ENCODE measurements at regions not wholly inside any gene's neighbourhood (a gene's known extent, or its start where the extent isn't known, plus 50 kb on each side); places are given as distances from the start of the nearest gene placed in this dataset.

DNA sequence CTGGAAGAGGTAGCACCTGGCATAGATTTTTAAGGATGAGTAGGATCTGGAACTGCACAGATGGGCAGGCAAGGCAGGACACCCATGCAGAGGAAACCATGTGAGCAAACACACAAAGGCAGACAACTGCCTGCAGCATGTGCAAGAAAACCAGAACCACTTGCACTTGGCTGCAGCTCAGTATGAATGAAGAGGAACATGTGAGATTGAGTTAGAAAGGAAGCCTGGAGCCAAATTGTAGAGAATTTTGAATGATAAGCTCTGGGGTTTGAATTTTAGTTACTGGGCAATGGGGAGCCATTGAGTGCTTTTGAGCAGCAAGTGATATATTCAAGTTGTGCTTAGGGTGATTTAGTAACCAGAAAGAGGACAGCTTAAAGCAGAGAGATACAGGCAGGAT, 583.4 kb downstream of the SOX6 start:
- Histone ChIP-seq H3K36me3 (ENCODE audit: insufficient read depth) (no peaks in the 10 kb centered on the region), H2AFZ (no peak overlapping the region), H3K27ac (ENCODE audit: low read depth) (no peak overlapping the region), H3F3A (replicated peaks; ENCODE audit: low read depth) (no peaks in the 10 kb centered on the region), H3K4me2 (no peak overlapping the region), H3K4me1 (ENCODE audit: insufficient read depth) (no peaks in the 10 kb centered on the region), H3K9me2 (ENCODE audit: insufficient read depth) (0 out of 2 replicates have a peak, but pooled peaks cover 5% of the 10 kb centered on the region), H3K79me2 (replicated peaks; ENCODE audit: insufficient read depth) (no peaks in the 10 kb centered on the region), H4K20me1 (replicated peaks; ENCODE audit: insufficient read depth) (no peaks in the 10 kb centered on the region), H3K27me3 (ENCODE audit: insufficient read depth) (no peaks in the 10 kb centered on the region), H3K4me3 (no peak overlapping the region)
- H3K9me3 Mint-ChIP-seq, result no peaks in the 10 kb centered on the region; the same call in 2 of the 3 replicates
- ATAC-seq (no peak), DNase-seq (ENCODE audit: low spot score) (no peak)
- peaks cover 4% of the 10 kb centered on the region for H3K27me3 Mint-ChIP-seq (ENCODE audit: insufficient read depth, low read depth, poor library complexity)
- H3K4me1 Mint-ChIP-seq, result peaks cover 22% of the 10 kb centered on the region
- TF ChIP-seq, protein P1, sequence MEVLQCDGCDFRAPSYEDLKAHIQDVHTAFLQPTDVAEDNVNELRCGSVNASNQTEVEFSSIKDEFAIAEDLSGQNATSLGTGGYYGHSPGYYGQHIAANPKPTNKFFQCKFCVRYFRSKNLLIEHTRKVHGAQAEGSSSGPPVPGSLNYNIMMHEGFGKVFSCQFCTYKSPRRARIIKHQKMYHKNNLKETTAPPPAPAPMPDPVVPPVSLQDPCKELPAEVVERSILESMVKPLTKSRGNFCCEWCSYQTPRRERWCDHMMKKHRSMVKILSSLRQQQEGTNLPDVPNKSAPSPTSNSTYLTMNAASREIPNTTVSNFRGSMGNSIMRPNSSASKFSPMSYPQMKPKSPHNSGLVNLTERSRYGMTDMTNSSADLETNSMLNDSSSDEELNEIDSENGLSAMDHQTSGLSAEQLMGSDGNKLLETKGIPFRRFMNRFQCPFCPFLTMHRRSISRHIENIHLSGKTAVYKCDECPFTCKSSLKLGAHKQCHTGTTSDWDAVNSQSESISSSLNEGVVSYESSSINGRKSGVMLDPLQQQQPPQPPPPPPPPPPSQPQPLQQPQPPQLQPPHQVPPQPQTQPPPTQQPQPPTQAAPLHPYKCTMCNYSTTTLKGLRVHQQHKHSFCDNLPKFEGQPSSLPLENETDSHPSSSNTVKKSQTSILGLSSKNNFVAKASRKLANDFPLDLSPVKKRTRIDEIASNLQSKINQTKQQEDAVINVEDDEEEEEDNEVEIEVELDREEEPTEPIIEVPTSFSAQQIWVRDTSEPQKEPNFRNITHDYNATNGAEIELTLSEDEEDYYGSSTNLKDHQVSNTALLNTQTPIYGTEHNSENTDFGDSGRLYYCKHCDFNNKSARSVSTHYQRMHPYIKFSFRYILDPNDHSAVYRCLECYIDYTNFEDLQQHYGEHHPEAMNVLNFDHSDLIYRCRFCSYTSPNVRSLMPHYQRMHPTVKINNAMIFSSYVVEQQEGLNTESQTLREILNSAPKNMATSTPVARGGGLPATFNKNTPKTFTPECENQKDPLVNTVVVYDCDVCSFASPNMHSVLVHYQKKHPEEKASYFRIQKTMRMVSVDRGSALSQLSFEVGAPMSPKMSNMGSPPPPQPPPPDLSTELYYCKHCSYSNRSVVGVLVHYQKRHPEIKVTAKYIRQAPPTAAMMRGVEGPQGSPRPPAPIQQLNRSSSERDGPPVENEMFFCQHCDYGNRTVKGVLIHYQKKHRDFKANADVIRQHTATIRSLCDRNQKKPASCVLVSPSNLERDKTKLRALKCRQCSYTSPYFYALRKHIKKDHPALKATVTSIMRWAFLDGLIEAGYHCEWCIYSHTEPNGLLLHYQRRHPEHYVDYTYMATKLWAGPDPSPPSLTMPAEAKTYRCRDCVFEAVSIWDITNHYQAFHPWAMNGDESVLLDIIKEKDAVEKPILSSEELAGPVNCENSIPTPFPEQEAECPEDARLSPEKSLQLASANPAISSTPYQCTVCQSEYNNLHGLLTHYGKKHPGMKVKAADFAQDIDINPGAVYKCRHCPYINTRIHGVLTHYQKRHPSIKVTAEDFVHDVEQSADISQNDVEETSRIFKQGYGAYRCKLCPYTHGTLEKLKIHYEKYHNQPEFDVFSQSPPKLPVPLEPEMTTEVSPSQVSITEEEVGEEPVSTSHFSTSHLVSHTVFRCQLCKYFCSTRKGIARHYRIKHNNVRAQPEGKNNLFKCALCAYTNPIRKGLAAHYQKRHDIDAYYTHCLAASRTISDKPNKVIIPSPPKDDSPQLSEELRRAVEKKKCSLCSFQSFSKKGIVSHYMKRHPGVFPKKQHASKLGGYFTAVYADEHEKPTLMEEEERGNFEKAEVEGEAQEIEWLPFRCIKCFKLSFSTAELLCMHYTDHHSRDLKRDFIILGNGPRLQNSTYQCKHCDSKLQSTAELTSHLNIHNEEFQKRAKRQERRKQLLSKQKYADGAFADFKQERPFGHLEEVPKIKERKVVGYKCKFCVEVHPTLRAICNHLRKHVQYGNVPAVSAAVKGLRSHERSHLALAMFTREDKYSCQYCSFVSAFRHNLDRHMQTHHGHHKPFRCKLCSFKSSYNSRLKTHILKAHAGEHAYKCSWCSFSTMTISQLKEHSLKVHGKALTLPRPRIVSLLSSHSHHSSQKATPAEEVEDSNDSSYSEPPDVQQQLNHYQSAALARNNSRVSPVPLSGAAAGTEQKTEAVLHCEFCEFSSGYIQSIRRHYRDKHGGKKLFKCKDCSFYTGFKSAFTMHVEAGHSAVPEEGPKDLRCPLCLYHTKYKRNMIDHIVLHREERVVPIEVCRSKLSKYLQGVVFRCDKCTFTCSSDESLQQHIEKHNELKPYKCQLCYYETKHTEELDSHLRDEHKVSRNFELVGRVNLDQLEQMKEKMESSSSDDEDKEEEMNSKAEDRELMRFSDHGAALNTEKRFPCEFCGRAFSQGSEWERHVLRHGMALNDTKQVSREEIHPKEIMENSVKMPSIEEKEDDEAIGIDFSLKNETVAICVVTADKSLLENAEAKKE (CRISPR knock-in tag; IDR thresholded peaks at IDR 0.05), result no peak
- TF ChIP-seq NANOG (IDR thresholded peaks at IDR 0.05; ENCODE audit: borderline replicate concordance) (no peak), EZH2 (IDR thresholded peaks at IDR 0.05; ENCODE audit: low read depth, unreplicated experiment) (no peak)
- no peak overlapping the region for H3K27ac Mint-ChIP-seq
- H3K36me3 Mint-ChIP-seq (ENCODE audit: low read depth), result no peaks in the 10 kb centered on the region
- H3K4me3 Mint-ChIP-seq, result no peak overlapping the region

DNA sequence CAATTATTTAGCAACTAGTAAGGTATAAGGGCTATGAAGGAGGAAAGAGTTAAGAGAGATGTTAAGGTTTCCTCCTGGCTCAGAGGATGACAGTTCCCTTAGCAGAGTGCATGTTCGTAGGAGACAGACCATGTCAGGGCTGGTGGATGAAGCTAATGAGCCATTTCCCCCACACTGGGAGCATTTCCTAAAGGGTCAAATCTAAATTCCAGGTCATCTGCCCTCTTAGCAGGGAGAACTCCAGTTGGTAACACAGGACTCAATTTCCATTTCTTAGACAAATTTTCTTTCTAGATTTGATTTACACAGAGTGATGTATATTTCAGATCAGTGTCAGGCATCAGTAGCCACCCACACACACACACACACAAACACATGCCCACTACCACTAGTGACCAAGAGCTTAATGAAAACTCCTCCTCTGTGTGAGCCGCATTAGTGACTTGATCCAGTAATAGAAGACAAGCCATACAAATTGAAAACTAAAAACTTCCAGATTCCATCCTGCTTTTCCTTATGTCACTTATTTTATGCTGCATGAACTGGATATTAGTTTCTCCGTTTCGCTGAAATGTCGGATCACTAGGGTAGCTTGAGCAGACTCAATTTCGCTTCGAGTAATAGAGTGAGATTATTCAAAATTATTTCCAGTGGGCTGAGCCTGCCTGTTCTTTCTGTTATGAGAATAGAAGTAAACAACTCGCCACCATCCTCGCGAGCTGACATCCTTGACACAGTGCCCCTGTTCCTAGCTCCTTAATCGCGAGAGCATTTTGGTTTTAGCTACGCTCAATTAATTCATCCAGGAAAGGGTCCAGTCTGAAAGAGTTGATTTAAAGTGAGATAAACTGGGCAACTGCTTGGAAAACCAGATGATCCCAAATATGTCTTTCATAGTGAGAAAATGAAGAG, 582.6 kb downstream of the SOX6 start:
- Histone ChIP-seq H3K27me3 (ENCODE audit: insufficient read depth) (no peaks in the 10 kb centered on the region), H3K4me2 (no peak overlapping the region), H3K4me3 (no peak overlapping the region), H3F3A (replicated peaks; ENCODE audit: low read depth) (no peaks in the 10 kb centered on the region), H3K79me2 (replicated peaks; ENCODE audit: insufficient read depth) (no peaks in the 10 kb centered on the region), H4K20me1 (replicated peaks; ENCODE audit: insufficient read depth) (no peaks in the 10 kb centered on the region), H2AFZ (no peak overlapping the region), H3K4me1 (ENCODE audit: insufficient read depth) (no peaks in the 10 kb centered on the region), H3K9me2 (ENCODE audit: insufficient read depth) (no peaks in the 10 kb centered on the region; the same call in 1 of the 2 replicates), H3K36me3 (ENCODE audit: insufficient read depth) (no peaks in the 10 kb centered on the region), H3K27ac (ENCODE audit: low read depth) (no peak overlapping the region)
- no peaks in the 10 kb centered on the region for H3K9me3 Mint-ChIP-seq
- DNase-seq (ENCODE audit: low spot score) (no peak), ATAC-seq (no peak)
- H3K36me3 Mint-ChIP-seq (ENCODE audit: low read depth), result no peaks in the 10 kb centered on the region
- H3K4me3 Mint-ChIP-seq, result no peak overlapping the region
- H3K27ac Mint-ChIP-seq, result no peak overlapping the region
- H3K27me3 Mint-ChIP-seq (ENCODE audit: insufficient read depth, low read depth, poor library complexity), result peaks cover 7% of the 10 kb centered on the region
- peaks cover 22% of the 10 kb centered on the region for H3K4me1 Mint-ChIP-seq
- TF ChIP-seq, protein P2, sequence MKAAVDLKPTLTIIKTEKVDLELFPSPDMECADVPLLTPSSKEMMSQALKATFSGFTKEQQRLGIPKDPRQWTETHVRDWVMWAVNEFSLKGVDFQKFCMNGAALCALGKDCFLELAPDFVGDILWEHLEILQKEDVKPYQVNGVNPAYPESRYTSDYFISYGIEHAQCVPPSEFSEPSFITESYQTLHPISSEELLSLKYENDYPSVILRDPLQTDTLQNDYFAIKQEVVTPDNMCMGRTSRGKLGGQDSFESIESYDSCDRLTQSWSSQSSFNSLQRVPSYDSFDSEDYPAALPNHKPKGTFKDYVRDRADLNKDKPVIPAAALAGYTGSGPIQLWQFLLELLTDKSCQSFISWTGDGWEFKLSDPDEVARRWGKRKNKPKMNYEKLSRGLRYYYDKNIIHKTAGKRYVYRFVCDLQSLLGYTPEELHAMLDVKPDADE (IDR thresholded peaks at IDR 0.05), result no peak
- no peak for TF ChIP-seq CREB1 (CRISPR knock-in tag; IDR thresholded peaks at IDR 0.05; ENCODE audit: low read depth)
- TF ChIP-seq, protein P3, sequence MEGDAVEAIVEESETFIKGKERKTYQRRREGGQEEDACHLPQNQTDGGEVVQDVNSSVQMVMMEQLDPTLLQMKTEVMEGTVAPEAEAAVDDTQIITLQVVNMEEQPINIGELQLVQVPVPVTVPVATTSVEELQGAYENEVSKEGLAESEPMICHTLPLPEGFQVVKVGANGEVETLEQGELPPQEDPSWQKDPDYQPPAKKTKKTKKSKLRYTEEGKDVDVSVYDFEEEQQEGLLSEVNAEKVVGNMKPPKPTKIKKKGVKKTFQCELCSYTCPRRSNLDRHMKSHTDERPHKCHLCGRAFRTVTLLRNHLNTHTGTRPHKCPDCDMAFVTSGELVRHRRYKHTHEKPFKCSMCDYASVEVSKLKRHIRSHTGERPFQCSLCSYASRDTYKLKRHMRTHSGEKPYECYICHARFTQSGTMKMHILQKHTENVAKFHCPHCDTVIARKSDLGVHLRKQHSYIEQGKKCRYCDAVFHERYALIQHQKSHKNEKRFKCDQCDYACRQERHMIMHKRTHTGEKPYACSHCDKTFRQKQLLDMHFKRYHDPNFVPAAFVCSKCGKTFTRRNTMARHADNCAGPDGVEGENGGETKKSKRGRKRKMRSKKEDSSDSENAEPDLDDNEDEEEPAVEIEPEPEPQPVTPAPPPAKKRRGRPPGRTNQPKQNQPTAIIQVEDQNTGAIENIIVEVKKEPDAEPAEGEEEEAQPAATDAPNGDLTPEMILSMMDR (conservative IDR thresholded peaks at IDR 0.05; ENCODE audit: low read depth in 2 of 2), result no peak
